T follicular helper cell (primary cell): ENCODE measurements at regions not wholly inside any gene's neighbourhood (a gene's known extent, or its start where the extent isn't known, plus 50 kb on each side); places are given as distances from the start of the nearest gene placed in this dataset.

ENCODE experiments used
- DNase-seq: peaks from one replicate; pipeline ENCODE4 v3.0.0-alpha.2; 2020; ENCODE audit warnings: low read depth

- no peak for DNase-seq
These were observed 74.2 kb upstream of the ZPBP start for GRCh38 chr7:50166997-50167965.

GRCh38 chr7:50164559-50165170, 71.6 kb upstream of the ZPBP start:
- DNase-seq: no peak

GRCh38 chr7:50160206-50160605, 67.2 kb upstream of the ZPBP start:
- DNase-seq: no peak

GRCh38 chr7:50159154-50159553, 66.1 kb upstream of the ZPBP start:
- DNase-seq: no peak

GRCh38 chr7:50156706-50157105, 63.7 kb upstream of the ZPBP start:
- DNase-seq: no peak

- no peak for DNase-seq
These were observed 63.1 kb upstream of the ZPBP start for GRCh38 chr7:50156163-50156562.

DNA sequence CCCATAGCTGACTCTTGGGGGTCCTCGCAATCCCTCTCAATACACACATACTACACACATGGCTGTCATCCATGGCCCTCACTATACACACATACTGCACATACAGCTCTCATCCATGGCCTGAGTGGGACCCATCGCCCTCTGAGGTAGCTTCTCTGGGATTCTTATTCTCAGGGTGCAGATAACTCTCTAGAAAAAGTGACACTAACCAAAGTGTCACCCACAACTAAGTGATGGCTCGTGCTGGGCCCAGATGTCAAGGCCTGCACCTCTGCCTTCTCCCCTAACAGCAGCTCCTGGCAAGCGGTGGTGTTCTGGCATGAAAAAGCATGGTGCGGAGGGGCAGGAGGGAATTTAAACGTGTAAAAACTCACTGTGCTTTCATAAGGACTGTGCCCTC, 62.7 kb upstream of the ZPBP start:
- DNase-seq: no peak

GRCh38 chr7:50153995-50154394, 60.9 kb upstream of the ZPBP start:
- DNase-seq: no peak

DNA sequence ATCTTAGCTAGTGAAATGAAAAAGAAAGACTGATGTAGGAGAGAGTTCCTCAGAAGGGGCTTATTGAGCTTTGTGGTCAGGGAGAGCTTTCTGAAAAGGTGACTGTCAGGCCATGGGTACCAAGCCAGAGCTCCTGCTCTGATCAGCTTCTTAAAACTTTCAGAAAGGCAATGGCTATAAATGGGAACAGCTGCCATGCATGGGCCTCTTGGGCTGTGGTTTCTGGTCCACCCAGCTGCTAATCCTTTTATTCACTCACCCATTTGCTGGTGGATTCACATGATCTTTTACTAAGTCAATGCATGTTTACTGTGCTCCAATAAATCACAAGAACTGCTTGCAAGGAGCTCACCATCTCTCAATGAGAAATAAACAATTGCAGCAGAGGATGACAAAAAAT, 60.1 kb upstream of the ZPBP start:
- DNase-seq: no peak

- no peak for DNase-seq
These were observed 59.4 kb upstream of the ZPBP start for GRCh38 chr7:50152486-50152885.

GRCh38 chr7:50151661-50152060, 58.6 kb upstream of the ZPBP start:
- DNase-seq: no peak

GRCh38 chr7:50151001-50151400, 58.0 kb upstream of the ZPBP start:
- DNase-seq: no peak

DNA sequence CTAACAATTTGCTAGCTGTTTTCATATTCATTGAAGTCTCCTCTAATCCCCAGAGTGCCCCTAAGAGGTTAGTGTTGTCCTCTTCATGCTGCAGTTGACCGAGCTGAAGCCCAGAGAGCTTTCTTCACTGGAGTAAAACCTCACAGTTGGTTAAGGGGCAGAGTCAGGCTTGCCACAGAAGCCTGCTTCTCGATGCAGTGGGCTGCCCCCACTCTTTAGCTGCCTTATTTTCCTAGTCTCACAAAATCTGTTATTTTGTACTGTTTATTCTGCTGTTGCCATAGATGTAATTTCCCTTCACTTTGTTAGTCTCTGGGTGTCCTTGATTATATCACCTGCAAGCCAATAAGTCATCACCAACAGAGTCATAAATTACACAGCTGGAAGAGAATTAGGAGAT, 56.3 kb upstream of the ZPBP start:
- DNase-seq: peak; percentile 20

DNA sequence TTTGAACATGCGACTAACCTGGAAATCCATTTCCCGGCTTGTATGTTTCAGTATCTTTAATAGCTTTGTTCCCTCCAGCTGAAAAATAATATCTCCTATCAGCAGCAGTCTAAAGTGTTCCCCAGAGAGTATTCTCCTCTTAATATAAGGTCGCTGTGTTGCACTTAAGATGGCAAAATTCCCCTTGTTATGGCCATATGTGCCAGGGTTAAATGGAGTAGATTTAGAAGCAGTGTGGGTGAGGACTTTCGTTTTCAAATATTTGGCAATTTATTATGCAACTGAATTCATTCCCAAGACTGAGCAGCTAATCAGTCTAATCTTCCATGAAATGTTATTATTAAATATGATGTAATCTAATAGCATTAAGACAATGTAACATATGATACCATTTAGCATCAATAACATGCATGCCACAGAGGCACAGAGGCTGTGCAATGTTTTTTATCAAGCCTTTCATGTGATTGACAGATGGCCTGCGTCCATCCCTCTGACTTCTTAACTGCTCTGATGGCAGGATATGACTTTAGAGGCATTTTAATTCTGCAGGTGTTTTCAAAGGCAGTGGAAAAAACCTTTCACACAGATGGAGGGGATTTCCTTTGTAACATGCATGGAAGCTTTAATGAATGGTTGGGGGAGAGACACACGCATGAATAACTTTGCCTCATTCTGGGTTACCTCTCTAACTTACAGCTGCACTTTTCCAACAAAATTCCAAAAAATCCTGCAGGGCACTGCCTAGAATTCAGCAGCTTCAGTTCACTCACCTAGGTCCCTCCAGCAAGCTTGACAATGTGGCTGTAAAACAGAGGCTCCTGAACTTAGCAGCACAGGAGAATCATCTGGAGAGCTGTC, 55.1 kb upstream of the ZPBP start:
- peak; percentile 29 for DNase-seq

DNA sequence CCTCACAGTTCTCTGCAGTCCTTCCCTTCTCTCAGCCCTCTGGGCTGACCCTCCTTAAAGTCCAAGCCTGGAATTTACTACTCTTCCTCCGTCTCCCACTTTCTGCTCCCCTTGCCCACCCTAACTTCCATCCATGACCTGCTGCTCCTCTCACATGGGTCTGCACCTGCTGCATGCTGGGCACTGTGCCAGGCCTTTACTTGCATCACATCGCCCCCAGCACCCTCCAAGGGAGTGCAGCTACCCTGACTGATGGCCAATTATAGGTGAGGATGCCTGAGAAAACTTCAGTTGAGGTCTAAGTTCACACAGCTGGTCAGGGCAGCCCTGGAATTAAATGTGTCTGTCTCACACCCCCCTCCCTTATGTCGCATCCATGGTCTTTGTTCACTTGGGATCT, 53.6 kb upstream of the ZPBP start:
- no peak for DNase-seq

- DNase-seq: no peak
These were observed 52.8 kb upstream of the ZPBP start for GRCh38 chr7:50145801-50146338.

DNA sequence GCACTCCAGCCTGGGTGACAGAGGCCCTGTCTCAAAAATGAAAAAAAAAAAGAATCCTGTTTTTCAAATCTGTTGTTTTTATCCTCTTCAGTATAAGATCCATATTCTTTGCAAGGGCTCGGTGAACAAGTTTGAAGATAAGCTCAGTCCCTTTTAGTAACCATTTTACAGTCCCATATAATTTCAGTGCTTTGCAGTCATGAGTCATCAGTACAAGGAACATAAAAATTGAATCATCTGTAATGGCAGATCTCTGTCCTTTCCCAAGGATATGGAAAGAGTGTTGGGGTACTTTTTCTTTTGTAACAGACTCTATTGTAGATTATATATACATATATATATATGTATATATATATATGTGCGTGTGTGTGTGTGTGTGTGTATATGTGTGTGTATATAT, 52.2 kb upstream of the ZPBP start:
- no peak for DNase-seq
